OCI-LY7 (cell line): ENCODE measurements at regions not wholly inside any gene's neighbourhood (a gene's known extent, or its start where the extent isn't known, plus 50 kb on each side); places are given as distances from the start of the nearest gene placed in this dataset.

Experiments
- BruUV-seq: library from RNA; stranded (reverse); fragments of 400-500 nt; replicated peaks from 2 replicates; lab custom pipeline; 2021; lab: Mats Ljungman, UMichigan
- CTCF ChIA-PET: fragments of 300-600 bp; sonication (Branson Sonifier 250); formaldehyde crosslinking; loops from one replicate; lab custom pipeline; 2022; ENCODE audit warnings: antibody characterized with exemption; ENCODE audit not compliant: unreplicated experiment; lab: Charles Lee
- POLR2A ChIA-PET: fragments of 300-600 bp; sonication (Branson Sonifier 250); formaldehyde crosslinking; loops from one replicate; lab custom pipeline; 2022; ENCODE audit warnings: antibody characterized with exemption; lab: Charles Lee
- DNase-seq: peaks from one replicate; pipeline ENCODE4 v3.0.0-alpha.2; 2015; ENCODE audit warnings: low spot score
- H2AFZ ChIP-seq: fragments of 200-600 bp; sonication (generic), shearing (Covaris generic); 2 replicates; pipeline ENCODE4 v1.6.1; 2014; ENCODE audit warnings: mild to moderate bottlenecking, antibody characterized with exemption, low read length, moderate library complexity
- H3K27ac ChIP-seq: fragments of 200-600 bp; sonication (generic); 2 replicates; pipeline ENCODE4 v1.5.1; 2014; ENCODE audit warnings: mixed run types, low read depth, mild to moderate bottlenecking, moderate library complexity, low read length, inconsistent platforms; ENCODE audit not compliant: poor library complexity, severe bottlenecking
- H3K36me3 ChIP-seq: fragments of 200-600 bp; sonication (generic); 2 replicates; pipeline ENCODE4 v1.6.1; 2014; ENCODE audit warnings: mild to moderate bottlenecking, antibody characterized with exemption, low read length, moderate library complexity, mixed read lengths; ENCODE audit not compliant: insufficient read depth
- H3K4me1 ChIP-seq: fragments of 200-600 bp; sonication (generic); 2 replicates; pipeline ENCODE4 v1.5.1; 2014; ENCODE audit warnings: mild to moderate bottlenecking, low read length; ENCODE audit not compliant: insufficient read depth, poor library complexity, severe bottlenecking
- H3K4me2 ChIP-seq: fragments of 200-600 bp; sonication (generic); 2 replicates; pipeline ENCODE4 v1.6.1; 2014; ENCODE audit warnings: mild to moderate bottlenecking, low read length
- H3K4me3 ChIP-seq: fragments of 200-600 bp; sonication (generic); 2 replicates; pipeline ENCODE4 v1.5.1; 2014; ENCODE audit warnings: mild to moderate bottlenecking, low read depth, low read length; ENCODE audit not compliant: poor library complexity, severe bottlenecking
- H3K79me2 ChIP-seq: fragments of 200-600 bp; sonication (generic); 2 replicates; pipeline ENCODE4 v1.6.1; 2016; ENCODE audit warnings: low read depth, mild to moderate bottlenecking, low read length, moderate library complexity, mixed read lengths; ENCODE audit not compliant: insufficient read depth
- H3K9me2 ChIP-seq: fragments of 200-600 bp; sonication (generic); 2 replicates; pipeline ENCODE4 v1.6.1; 2016; ENCODE audit warnings: mild to moderate bottlenecking, low read length, mixed read lengths; ENCODE audit not compliant: insufficient read depth
- H3K9me3 ChIP-seq: fragments of 200-600 bp; sonication (generic); 2 replicates; pipeline ENCODE4 v1.6.1; 2014; ENCODE audit warnings: mild to moderate bottlenecking, mixed run types, low read length, mixed read lengths
- H4K20me1 ChIP-seq: fragments of 200-600 bp; sonication (generic); 2 replicates; pipeline ENCODE4 v1.6.1; 2014; ENCODE audit warnings: mild to moderate bottlenecking, antibody characterized with exemption, low read length, moderate library complexity, mixed read lengths; ENCODE audit not compliant: insufficient read depth
- EZH2phosphoT487 ChIP-seq: fragments of 200-600 bp; sonication (generic); IDR thresholded peaks from 2 replicates; pipeline ENCODE4 v1.6.1; 2018; ENCODE audit warnings: low read depth, borderline replicate concordance, mild to moderate bottlenecking, mixed run types, antibody characterized with exemption, low read length, moderate library complexity, mixed read lengths
- intact Hi-C: fragments of 100-400 bp; cut with micrococcal nuclease; formaldehyde crosslinking; loops from one replicate; pipeline ENCODE4 v1.10.0; 2022; ENCODE audit not compliant: unreplicated experiment
- microRNA-seq: library from miRNA; unstranded; fragments of <30 nt; microRNA quantifications from one replicate; pipeline ENCODE4 v1.2.0, GENCODE V29; 2022; ENCODE audit warnings: borderline replicate concordance
- small RNA-seq: library from RNA; depleted of rRNA; stranded (forward); fragments of <200 nt; gene quantifications from one replicate; pipeline ENCODE3, GENCODE V24; 2014
- TF ChIP-seq, protein P1 (sequence below): fragments of 200-600 bp; sonication (generic); conservative IDR thresholded peaks from 2 replicates; pipeline ENCODE4 v1.5.1; 2014; ENCODE audit warnings: mild to moderate bottlenecking, antibody characterized with exemption, low read length, moderate library complexity, mixed read lengths

DNA sequence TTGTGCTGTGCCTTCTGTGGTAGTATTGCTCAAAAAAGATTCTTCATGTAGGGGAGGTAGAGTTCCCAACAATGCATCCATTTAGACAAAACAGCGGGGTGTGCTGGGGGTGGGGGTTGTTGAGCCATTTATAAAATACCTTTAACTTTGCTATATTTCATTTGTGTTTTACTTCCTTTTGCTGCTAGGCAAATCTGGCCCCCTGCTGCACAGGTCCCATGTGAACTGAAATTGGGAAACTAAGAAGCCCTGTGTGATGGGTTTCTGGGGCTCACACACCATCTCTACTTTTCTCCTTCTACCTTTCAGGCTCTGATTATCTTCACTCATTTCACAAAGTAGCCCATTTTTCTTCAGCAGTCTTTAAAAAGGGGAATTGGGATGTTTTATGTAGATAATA is 52.7 kb upstream of the ITGA4 start:
- peak overlapping the region; percentile 49 for H3K4me2 ChIP-seq
- H3K9me3 ChIP-seq = no peaks in the 10 kb centered on the region
- H4K20me1 ChIP-seq = no peaks in the 10 kb centered on the region
- H2AFZ ChIP-seq = peak overlapping the region; percentile 79
- H3K27ac ChIP-seq = peak overlapping the region; percentile 5
- ChIA-PET POLR2A (interaction anchor here (0.5 to 1.1 kb wide), 8 partner anchors 9 to 281 kb away, joined by 3 to 5 read pairs (median 3); no protein-coding TSS in a partner anchor), CTCF (no interaction called here)
- DNase-seq = peak; percentile 38
- peaks cover 47% of the 10 kb centered on the region for H3K4me1 ChIP-seq
- BruUV-seq = no TSS peak
- no peaks in the 10 kb centered on the region for H3K79me2 ChIP-seq
- intact Hi-C loops = no loop called here
- peak overlapping the region; percentile 11 for H3K4me3 ChIP-seq
- TF ChIP-seq, protein P1, sequence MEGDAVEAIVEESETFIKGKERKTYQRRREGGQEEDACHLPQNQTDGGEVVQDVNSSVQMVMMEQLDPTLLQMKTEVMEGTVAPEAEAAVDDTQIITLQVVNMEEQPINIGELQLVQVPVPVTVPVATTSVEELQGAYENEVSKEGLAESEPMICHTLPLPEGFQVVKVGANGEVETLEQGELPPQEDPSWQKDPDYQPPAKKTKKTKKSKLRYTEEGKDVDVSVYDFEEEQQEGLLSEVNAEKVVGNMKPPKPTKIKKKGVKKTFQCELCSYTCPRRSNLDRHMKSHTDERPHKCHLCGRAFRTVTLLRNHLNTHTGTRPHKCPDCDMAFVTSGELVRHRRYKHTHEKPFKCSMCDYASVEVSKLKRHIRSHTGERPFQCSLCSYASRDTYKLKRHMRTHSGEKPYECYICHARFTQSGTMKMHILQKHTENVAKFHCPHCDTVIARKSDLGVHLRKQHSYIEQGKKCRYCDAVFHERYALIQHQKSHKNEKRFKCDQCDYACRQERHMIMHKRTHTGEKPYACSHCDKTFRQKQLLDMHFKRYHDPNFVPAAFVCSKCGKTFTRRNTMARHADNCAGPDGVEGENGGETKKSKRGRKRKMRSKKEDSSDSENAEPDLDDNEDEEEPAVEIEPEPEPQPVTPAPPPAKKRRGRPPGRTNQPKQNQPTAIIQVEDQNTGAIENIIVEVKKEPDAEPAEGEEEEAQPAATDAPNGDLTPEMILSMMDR = peak; percentile 11; the same call in 1 of the 2 replicates
- TF ChIP-seq EZH2phosphoT487 = no peak
- no peaks in the 10 kb centered on the region for H3K36me3 ChIP-seq
- H3K9me2 ChIP-seq = no peaks in the 10 kb centered on the region

DNA sequence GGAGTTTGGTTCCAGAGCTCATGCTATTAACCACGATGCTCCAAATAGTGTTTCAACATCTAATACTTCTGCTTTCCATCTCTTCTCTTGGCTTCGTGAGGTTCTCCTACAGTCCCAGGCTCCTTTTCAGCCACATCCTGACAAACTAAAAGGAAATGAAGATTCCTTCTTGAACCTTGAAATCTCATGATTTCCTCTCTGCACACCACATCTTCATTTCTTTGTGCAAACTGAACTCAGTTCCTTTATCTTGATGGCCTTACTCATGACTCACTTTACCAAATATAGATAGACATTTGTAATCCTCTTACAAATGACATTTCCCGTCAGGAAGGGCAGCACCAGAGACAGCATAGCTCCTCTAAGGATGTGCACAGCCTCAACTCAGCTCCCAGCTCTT is 50.0 kb upstream of the ITGA4 start:
- H3K9me2 ChIP-seq = no peaks in the 10 kb centered on the region
- ChIA-PET CTCF (interaction anchor here (0.5 kb wide), 1 partner anchor 69 kb away, joined by 3 read pairs; no protein-coding TSS in a partner anchor), POLR2A (interaction anchor here (1.0 to 2.6 kb wide), 4 partner anchors 9 to 98 kb away, joined by 3 to 10 read pairs (median 6); no protein-coding TSS in a partner anchor)
- H3K4me1 ChIP-seq = peaks cover 74% of the 10 kb centered on the region
- H3K9me3 ChIP-seq = peaks cover 4% of the 10 kb centered on the region; the same call in 1 of the 2 replicates
- TF ChIP-seq EZH2phosphoT487 = no peak
- TF ChIP-seq, protein P1 = no peak
- peak overlapping the region; percentile 17; the same call in 1 of the 2 replicates for H2AFZ ChIP-seq
- intact Hi-C loops = no loop called here
- DNase-seq = no peak
- BruUV-seq = no TSS peak
- no peak overlapping the region for H3K4me2 ChIP-seq
- H3K27ac ChIP-seq = no peak overlapping the region
- H3K4me3 ChIP-seq = no peak overlapping the region
- H4K20me1 ChIP-seq = no peaks in the 10 kb centered on the region
- no peaks in the 10 kb centered on the region for H3K79me2 ChIP-seq
- H3K36me3 ChIP-seq = no peaks in the 10 kb centered on the region

Small RNA genes lying in the stretch of these regions (microRNA-seq; reads per million reads assigned to microRNA genes)
- 5.3 reads per million for gene MIR4437

Small RNA genes lying in the stretch of these regions (small RNA-seq; reads per million reads assigned to genes)
- 0.16 reads per million for gene MIR4437
